Fibroblast of lung (primary cell): ENCODE measurements at regions not wholly inside any gene's neighbourhood (a gene's known extent, or its start where the extent isn't known, plus 50 kb on each side); places are given as distances from the start of the nearest gene placed in this dataset.

ENCODE experiments used
- DNase-seq, 2 donors: peaks; one replicate each; pipeline versions ENCODE4 v3.0.0 to v3.0.0-alpha.2; 2010; ENCODE audit warnings: low read depth in 2 of 2
- H2AFZ ChIP-seq: 2 replicates; pipeline ENCODE4 v1.5.1; 2012; ENCODE audit warnings: low read length, control low read depth, inconsistent platforms
- H3K27ac ChIP-seq: 2 replicates; pipeline ENCODE4 v1.5.1; 2011; ENCODE audit warnings: low read length, control low read depth; ENCODE audit not compliant: insufficient read depth
- H3K27me3 ChIP-seq: 2 replicates; pipeline ENCODE4 v1.5.1; 2011; ENCODE audit warnings: mild to moderate bottlenecking, low read length; ENCODE audit not compliant: control insufficient read depth, insufficient read depth
- H3K36me3 ChIP-seq: 2 replicates; pipeline ENCODE4 v1.5.1; 2011; ENCODE audit warnings: low read length; ENCODE audit not compliant: control insufficient read depth, insufficient read depth
- H3K4me1 ChIP-seq: 2 replicates; pipeline ENCODE4 v1.5.1; 2011; ENCODE audit warnings: low read length; ENCODE audit not compliant: control insufficient read depth, insufficient read depth; ENCODE audit errors: extremely low read depth
- H3K4me2 ChIP-seq: 2 replicates; pipeline ENCODE4 v1.5.1; 2011; ENCODE audit warnings: low read length, control low read depth; ENCODE audit not compliant: insufficient read depth; ENCODE audit errors: extremely low read depth
- H3K4me3 ChIP-seq, 4 experiments: fragments of 200-600 bp in 1 of 4; sonication (generic) in 1 of 4; replicated peaks in 1 of 4; 2 replicates each; pipeline ENCODE4 v1.5.1; 2011 to 2016; ENCODE audit warnings: low read length in 4 of 4, low read depth in 3 of 4, mild to moderate bottlenecking in 3 of 4, control low read depth in 2 of 4, inconsistent platforms in 1 of 4, mixed read lengths in 1 of 4; ENCODE audit not compliant: insufficient read depth in 1 of 4; ENCODE audit errors: control extremely low read depth in 1 of 4
- H3K79me2 ChIP-seq: 2 replicates; pipeline ENCODE4 v1.5.1; 2012; ENCODE audit warnings: mild to moderate bottlenecking, low read length, inconsistent platforms; ENCODE audit not compliant: control insufficient read depth, insufficient read depth
- H3K9ac ChIP-seq: 2 replicates; pipeline ENCODE4 v1.5.1; 2011; ENCODE audit warnings: mild to moderate bottlenecking, low read length, control low read depth; ENCODE audit not compliant: insufficient read depth
- H3K9me3 ChIP-seq: 2 replicates; pipeline ENCODE4 v1.5.1; 2012; ENCODE audit warnings: low read depth, low read length; ENCODE audit not compliant: control insufficient read depth, insufficient read depth
- H4K20me1 ChIP-seq: 2 replicates; pipeline ENCODE4 v1.5.1; 2011; ENCODE audit warnings: low read length; ENCODE audit not compliant: control insufficient read depth, insufficient read depth; ENCODE audit errors: extremely low read depth
- EZH2 ChIP-seq: IDR thresholded peaks from 2 replicates; pipeline ENCODE4 v1.5.1; 2012; ENCODE audit warnings: low read length, control low read depth, mild to moderate bottlenecking; ENCODE audit errors: missing control alignments
- TF ChIP-seq, protein P1 (sequence below), 2 donors: IDR thresholded peaks in 1 of 2; conservative IDR thresholded peaks in 1 of 2; 1 replicate in 1 of 2; 2 replicates in 1 of 2; pipeline ENCODE4 v1.5.1; 2011 to 2012; ENCODE audit warnings: low read length in 2 of 2, control low read depth in 1 of 2, inconsistent platforms in 1 of 2, low read depth in 1 of 2, mild to moderate bottlenecking in 1 of 2

DNA sequence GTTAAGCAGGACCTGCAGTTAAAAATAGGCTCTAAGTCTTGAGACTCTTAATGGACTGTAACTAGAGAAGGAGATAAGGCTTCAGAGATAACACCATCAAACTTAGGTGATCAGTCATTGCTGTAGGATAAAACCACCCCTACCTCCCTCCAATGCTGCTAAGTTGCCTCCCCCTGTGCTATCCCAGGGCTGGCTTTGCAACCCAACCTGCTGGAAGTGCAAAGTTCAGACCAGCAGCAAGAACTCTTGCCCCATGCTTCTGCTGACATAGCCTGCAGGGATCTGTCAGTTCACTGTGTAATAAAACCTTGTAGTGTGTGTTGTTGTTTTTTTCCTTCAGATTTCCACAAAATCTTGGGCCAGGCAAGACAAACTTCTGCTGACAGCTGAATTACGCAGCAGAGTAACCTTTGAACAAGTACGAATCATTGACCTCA is 57.4 kb upstream of the EPB41L3 start:
- Histone ChIP-seq H3K4me3 (no peak overlapping the region), H3K9ac (no peak overlapping the region), H3K27me3 (no peaks in the 10 kb centered on the region), H4K20me1 (no peaks in the 10 kb centered on the region), H3K79me2 (no peaks in the 10 kb centered on the region), H2AFZ (no peak overlapping the region), H3K4me1 (no peaks in the 10 kb centered on the region), H3K36me3 (no peaks in the 10 kb centered on the region), H3K27ac (no peak overlapping the region), H3K4me2 (no peak overlapping the region), H3K9me3 (no peaks in the 10 kb centered on the region)
- TF ChIP-seq, protein P1, sequence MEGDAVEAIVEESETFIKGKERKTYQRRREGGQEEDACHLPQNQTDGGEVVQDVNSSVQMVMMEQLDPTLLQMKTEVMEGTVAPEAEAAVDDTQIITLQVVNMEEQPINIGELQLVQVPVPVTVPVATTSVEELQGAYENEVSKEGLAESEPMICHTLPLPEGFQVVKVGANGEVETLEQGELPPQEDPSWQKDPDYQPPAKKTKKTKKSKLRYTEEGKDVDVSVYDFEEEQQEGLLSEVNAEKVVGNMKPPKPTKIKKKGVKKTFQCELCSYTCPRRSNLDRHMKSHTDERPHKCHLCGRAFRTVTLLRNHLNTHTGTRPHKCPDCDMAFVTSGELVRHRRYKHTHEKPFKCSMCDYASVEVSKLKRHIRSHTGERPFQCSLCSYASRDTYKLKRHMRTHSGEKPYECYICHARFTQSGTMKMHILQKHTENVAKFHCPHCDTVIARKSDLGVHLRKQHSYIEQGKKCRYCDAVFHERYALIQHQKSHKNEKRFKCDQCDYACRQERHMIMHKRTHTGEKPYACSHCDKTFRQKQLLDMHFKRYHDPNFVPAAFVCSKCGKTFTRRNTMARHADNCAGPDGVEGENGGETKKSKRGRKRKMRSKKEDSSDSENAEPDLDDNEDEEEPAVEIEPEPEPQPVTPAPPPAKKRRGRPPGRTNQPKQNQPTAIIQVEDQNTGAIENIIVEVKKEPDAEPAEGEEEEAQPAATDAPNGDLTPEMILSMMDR (conservative IDR thresholded peaks at IDR 0.05 in 1 of 2, IDR thresholded peaks at IDR 0.05 in 1 of 2; ENCODE audit: low read depth in 1 of 2, low read length in 2 of 2): no peak
- TF ChIP-seq EZH2: no peak
- DNase-seq: no peak

DNA sequence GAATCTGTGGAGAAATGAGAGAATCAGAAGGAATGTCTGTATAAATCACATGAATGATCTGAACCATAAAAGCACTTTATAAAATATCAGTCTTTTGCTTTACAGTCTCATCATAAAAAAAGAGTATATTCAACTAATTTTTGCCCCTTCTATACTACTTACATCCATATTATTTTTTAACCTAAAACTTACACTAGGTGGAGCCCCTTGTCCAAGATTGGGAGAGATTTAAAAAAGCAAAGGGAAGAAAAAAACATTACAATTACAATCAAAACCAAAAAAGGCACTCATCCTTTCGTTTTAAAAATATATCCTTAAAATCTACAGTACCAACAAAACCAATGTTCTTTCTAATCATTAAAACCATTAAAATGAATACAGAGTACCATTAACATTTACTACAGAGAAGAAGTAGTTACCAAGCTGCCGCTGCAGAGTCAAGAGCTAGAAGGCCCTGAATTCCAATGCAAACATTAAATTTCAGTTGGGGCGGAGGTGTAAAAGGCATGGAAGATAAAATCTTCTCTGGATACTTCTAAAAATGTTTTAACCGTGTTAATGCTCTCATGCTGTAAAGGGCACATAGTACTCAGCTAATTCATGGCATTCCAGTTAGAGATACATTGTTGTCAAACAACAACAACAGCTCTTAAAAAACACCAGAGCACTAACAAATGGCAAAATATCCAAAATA is 56.7 kb upstream of the EPB41L3 start:
- Histone ChIP-seq H2AFZ (no peak overlapping the region), H3K4me2 (no peak overlapping the region), H4K20me1 (no peaks in the 10 kb centered on the region), H3K79me2 (no peaks in the 10 kb centered on the region), H3K9me3 (no peaks in the 10 kb centered on the region), H3K4me3 (no peak overlapping the region), H3K27me3 (no peaks in the 10 kb centered on the region), H3K9ac (no peak overlapping the region), H3K36me3 (no peaks in the 10 kb centered on the region), H3K27ac (no peak overlapping the region), H3K4me1 (no peaks in the 10 kb centered on the region)
- TF ChIP-seq, protein P1 (conservative IDR thresholded peaks at IDR 0.05 in 1 of 2, IDR thresholded peaks at IDR 0.05 in 1 of 2; ENCODE audit: low read depth in 1 of 2, low read length in 2 of 2): peak in 1 of 2 donors; percentile 43
- no peak for TF ChIP-seq EZH2
- DNase-seq: peak in 1 of 2 donors; percentile 62

DNA sequence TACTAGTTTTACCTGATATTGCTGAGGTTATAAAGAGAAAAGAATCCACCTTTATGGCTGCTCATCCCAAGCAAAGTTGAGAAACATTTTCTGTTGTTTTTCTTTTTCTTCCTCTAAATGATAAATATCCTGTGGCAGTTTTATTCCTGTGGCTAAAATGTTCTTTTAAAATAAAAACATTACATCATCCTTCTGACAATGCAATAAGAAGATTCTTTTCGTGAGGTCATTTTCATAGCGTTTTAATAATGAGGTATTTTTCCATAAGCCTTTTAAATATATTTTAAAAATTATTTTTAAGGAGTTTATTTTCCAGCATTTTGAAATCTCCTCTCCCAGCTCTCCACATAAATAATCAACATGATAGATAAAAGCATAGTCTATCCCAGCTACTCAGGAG is 52.8 kb upstream of the EPB41L3 start:
- Histone ChIP-seq H3K4me3 (no peak overlapping the region), H4K20me1 (no peaks in the 10 kb centered on the region), H3K9ac (no peak overlapping the region), H3K4me2 (no peak overlapping the region), H3K79me2 (no peaks in the 10 kb centered on the region), H3K36me3 (no peaks in the 10 kb centered on the region), H3K4me1 (no peaks in the 10 kb centered on the region), H3K27ac (no peak overlapping the region), H3K9me3 (no peaks in the 10 kb centered on the region), H2AFZ (no peak overlapping the region), H3K27me3 (no peaks in the 10 kb centered on the region)
- no peak for DNase-seq
- TF ChIP-seq, protein P1 (conservative IDR thresholded peaks at IDR 0.05 in 1 of 2, IDR thresholded peaks at IDR 0.05 in 1 of 2; ENCODE audit: low read depth in 1 of 2, low read length in 2 of 2): no peak
- no peak for TF ChIP-seq EZH2
